Hepatocyte (in vitro differentiated cells): ENCODE measurements at regions not wholly inside any gene's neighbourhood (a gene's known extent, or its start where the extent isn't known, plus 50 kb on each side); places are given as distances from the start of the nearest gene placed in this dataset.
"Not testable (repeated sequence)": the region's sequence is repeated elsewhere in the genome, so short reads cannot be mapped to it uniquely, and the experiment has no call there.

Experiments
- DNase-seq: peaks from one replicate; pipeline ENCODE4 v3.0.0-alpha.2; 2016; ENCODE audit warnings: low spot score
- H2AFZ ChIP-seq: fragments of 200-600 bp; sonication (generic); 2 replicates; pipeline ENCODE4 v1.6.0; 2016; ENCODE audit warnings: antibody characterized with exemption, mild to moderate bottlenecking
- H3K27ac ChIP-seq: fragments of 200-600 bp; sonication (generic); 2 replicates; pipeline ENCODE4 v1.5.1; 2016; ENCODE audit warnings: mild to moderate bottlenecking
- H3K27me3 ChIP-seq: fragments of 200-600 bp; sonication (generic); 2 replicates; pipeline ENCODE4 v1.6.1; 2016
- H3K36me3 ChIP-seq: fragments of 200-600 bp; sonication (generic); replicated peaks from 2 replicates; pipeline ENCODE4 v1.5.1; 2016; ENCODE audit warnings: low read depth; ENCODE audit not compliant: insufficient read depth
- H3K4me1 ChIP-seq: fragments of 200-600 bp; sonication (generic); 2 replicates; pipeline ENCODE4 v1.5.1; 2016; ENCODE audit warnings: mild to moderate bottlenecking, moderate library complexity; ENCODE audit not compliant: insufficient read depth
- H3K4me2 ChIP-seq: fragments of 200-600 bp; sonication (generic); 2 replicates; pipeline ENCODE4 v1.6.0; 2016
- H3K4me3 ChIP-seq: fragments of 200-600 bp; sonication (generic); 2 replicates; pipeline ENCODE4 v1.5.1; 2016; ENCODE audit warnings: mild to moderate bottlenecking
- H3K79me2 ChIP-seq: fragments of 200-600 bp; sonication (generic); 2 replicates; pipeline ENCODE4 v1.6.0; 2017; ENCODE audit warnings: mild to moderate bottlenecking
- H3K9me2 ChIP-seq: fragments of 200-600 bp; sonication (generic); replicated peaks from 2 replicates; pipeline ENCODE4 v1.6.0; 2017; ENCODE audit warnings: mild to moderate bottlenecking; ENCODE audit not compliant: insufficient read depth
- H3K9me3 ChIP-seq: fragments of 200-600 bp; sonication (generic); 2 replicates; pipeline ENCODE4 v1.5.1; 2016; ENCODE audit warnings: low read depth, mild to moderate bottlenecking
- H4K20me1 ChIP-seq: fragments of 200-600 bp; sonication (generic); 2 replicates; pipeline ENCODE4 v1.6.0; 2016; ENCODE audit warnings: mild to moderate bottlenecking; ENCODE audit not compliant: insufficient read depth, poor library complexity, severe bottlenecking
- CTCF ChIP-seq: fragments of 200-600 bp; sonication (generic); IDR thresholded peaks from 2 replicates; pipeline ENCODE4 v1.5.1; 2016; ENCODE audit warnings: antibody characterized with exemption, mild to moderate bottlenecking; ENCODE audit not compliant: poor library complexity
- EZH2 ChIP-seq: fragments of 200-600 bp; sonication (generic); IDR thresholded peaks from 2 replicates; pipeline ENCODE4 v1.6.1; 2016; ENCODE audit warnings: antibody characterized with exemption, mild to moderate bottlenecking, borderline replicate concordance
- EZH2phosphoT487 ChIP-seq: fragments of 200-600 bp; sonication (generic); IDR thresholded peaks from one replicate; pipeline ENCODE4 v1.6.1; 2018; ENCODE audit warnings: antibody characterized with exemption, mild to moderate bottlenecking, low read depth, moderate library complexity; ENCODE audit not compliant: unreplicated experiment, severe bottlenecking
- WGBS: methylation state at CpG from one replicate; pipeline ENCODE4 v1.1.6; 2016; ENCODE audit warnings: low lambda C conversion rate; ENCODE audit errors: missing lambda C conversion rate; 5-methylcytosine and 5-hydroxymethylcytosine counted together

- no peaks in the 10 kb centered on the region for H3K79me2 ChIP-seq
- no peaks in the 10 kb centered on the region for H3K36me3 ChIP-seq
- H2AFZ ChIP-seq = no peak overlapping the region
- no peaks in the 10 kb centered on the region for H3K9me2 ChIP-seq
- no peaks in the 10 kb centered on the region for H3K27me3 ChIP-seq
- DNase-seq = no peak
- WGBS = 58% methylated on average over 2 of the region's 2 CpGs
- no peaks in the 10 kb centered on the region for H4K20me1 ChIP-seq
- no peaks in the 10 kb centered on the region for H3K4me1 ChIP-seq
- no peak for TF ChIP-seq EZH2
- TF ChIP-seq EZH2phosphoT487 = no peak
- TF ChIP-seq CTCF = no peak
- H3K27ac ChIP-seq = no peak overlapping the region
- no peak overlapping the region for H3K4me3 ChIP-seq
- H3K9me3 ChIP-seq = no peaks in the 10 kb centered on the region
- no peak overlapping the region for H3K4me2 ChIP-seq
These were observed 275.3 kb upstream of the CADM2 start for GRCh38 chr3:84683493-84683892.

DNA sequence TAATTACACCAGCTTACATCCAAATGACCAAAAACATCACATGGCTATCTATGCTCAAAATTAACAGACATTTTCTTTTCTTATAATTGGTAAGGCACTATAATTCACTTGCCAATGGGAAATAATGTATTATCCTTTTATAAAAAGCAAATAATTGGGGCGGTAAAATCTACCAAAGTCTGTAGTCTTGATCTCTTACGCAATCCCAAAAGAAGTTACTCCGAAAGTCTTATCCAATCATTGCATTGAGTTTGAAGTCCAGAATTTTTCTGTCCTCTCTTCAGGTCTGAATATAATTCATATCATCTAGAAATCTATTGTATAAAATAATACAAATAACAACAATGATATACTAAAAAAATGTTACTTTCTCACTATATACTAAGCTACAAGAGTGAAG is 273.3 kb upstream of the CADM2 start:
- Histone ChIP-seq H3K4me2 (no peak overlapping the region), H3K27ac (no peak overlapping the region), H3K4me1 (no peaks in the 10 kb centered on the region), H3K9me2 (no peaks in the 10 kb centered on the region), H3K9me3 (no peaks in the 10 kb centered on the region), H3K27me3 (no peaks in the 10 kb centered on the region), H3K4me3 (no peak overlapping the region), H4K20me1 (no peaks in the 10 kb centered on the region), H2AFZ (no peak overlapping the region), H3K79me2 (no peaks in the 10 kb centered on the region), H3K36me3 (no peaks in the 10 kb centered on the region)
- 96% methylated on average over 3 of the region's 3 CpGs for WGBS
- DNase-seq = no peak
- TF ChIP-seq EZH2phosphoT487 (no peak), CTCF (no peak), EZH2 (no peak)

- Histone ChIP-seq H4K20me1 (no peaks in the 10 kb centered on the region), H3K9me2 (no peaks in the 10 kb centered on the region), H3K27ac (no peak overlapping the region), H3K36me3 (no peaks in the 10 kb centered on the region), H3K79me2 (no peaks in the 10 kb centered on the region), H2AFZ (no peak overlapping the region), H3K4me2 (no peak overlapping the region), H3K4me3 (no peak overlapping the region), H3K4me1 (no peaks in the 10 kb centered on the region), H3K27me3 (no peaks in the 10 kb centered on the region), H3K9me3 (no peaks in the 10 kb centered on the region)
- no peak for DNase-seq
- WGBS = 85% methylated on average over 2 of the region's 2 CpGs
- no peak for TF ChIP-seq EZH2phosphoT487
- no peak for TF ChIP-seq CTCF
- no peak for TF ChIP-seq EZH2
These were observed 266.5 kb upstream of the CADM2 start for GRCh38 chr3:84692261-84692660.

GRCh38 chr3:84710288-84710687 is 248.5 kb upstream of the CADM2 start:
- 87% methylated on average over 1 of the region's 1 CpG for WGBS
- H3K4me3 ChIP-seq, H2AFZ ChIP-seq, H3K36me3 ChIP-seq, H3K27me3 ChIP-seq, H3K4me1 ChIP-seq, H3K4me2 ChIP-seq, H3K9me3 ChIP-seq, H3K79me2 ChIP-seq, DNase-seq, H3K27ac ChIP-seq, H4K20me1 ChIP-seq, H3K9me2 ChIP-seq: not testable (repeated sequence)
